ENCODE measurements at regions not wholly inside any gene's neighbourhood (a gene's known extent, or its start where the extent isn't known, plus 50 kb on each side); places are given as distances from the start of the nearest gene placed in this dataset.
"Not testable (repeated sequence)": the region's sequence is repeated elsewhere in the genome, so short reads cannot be mapped to it uniquely, and the experiment has no call there.

GRCh38 chr16:79977940-79978836 lies 377.7 kb upstream of the MAF start:
- no peak for DNase-seq (ENCODE audit: low read depth)

DNA sequence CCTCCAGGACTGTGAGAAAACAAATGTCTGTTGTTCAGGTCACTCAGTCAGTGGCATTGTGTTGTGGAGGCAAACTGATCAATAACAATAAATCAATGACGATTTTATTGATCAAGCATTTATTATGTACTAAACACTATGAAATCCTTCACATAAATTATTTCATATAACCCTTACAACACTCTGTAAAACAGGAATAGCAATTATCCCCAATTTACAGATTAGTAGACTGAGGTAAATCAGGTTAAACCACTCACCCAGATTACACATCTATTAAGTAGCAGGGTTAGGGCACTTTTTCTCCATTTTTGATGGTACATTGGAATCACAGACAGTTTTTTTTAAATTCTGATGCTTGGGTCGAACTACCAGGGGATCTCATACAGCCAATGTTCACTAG lies 372.8 kb upstream of the MAF start:
- no peak for DNase-seq (ENCODE audit: low read depth)

- DNase-seq (ENCODE audit: low read depth) = no peak
Measured at GRCh38 chr16:79972053-79972704, 371.6 kb upstream of the MAF start.

DNA sequence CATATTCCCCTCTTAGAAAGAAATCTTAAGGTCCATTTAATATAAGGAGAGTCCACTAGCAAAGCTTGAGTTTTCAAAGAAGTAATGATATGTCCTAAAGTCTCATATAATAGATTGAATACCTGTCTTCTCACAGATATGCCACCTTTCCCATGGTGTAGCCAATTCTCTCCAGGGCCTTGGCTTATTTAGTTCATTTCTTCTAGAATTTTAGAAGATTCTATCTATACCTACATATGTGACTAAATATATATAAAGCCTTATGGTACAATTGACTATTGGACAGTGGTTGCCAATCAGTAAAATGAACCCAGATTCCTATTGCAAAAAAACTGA lies 370.7 kb upstream of the MAF start:
- no peak for DNase-seq (ENCODE audit: low read depth)

DNA sequence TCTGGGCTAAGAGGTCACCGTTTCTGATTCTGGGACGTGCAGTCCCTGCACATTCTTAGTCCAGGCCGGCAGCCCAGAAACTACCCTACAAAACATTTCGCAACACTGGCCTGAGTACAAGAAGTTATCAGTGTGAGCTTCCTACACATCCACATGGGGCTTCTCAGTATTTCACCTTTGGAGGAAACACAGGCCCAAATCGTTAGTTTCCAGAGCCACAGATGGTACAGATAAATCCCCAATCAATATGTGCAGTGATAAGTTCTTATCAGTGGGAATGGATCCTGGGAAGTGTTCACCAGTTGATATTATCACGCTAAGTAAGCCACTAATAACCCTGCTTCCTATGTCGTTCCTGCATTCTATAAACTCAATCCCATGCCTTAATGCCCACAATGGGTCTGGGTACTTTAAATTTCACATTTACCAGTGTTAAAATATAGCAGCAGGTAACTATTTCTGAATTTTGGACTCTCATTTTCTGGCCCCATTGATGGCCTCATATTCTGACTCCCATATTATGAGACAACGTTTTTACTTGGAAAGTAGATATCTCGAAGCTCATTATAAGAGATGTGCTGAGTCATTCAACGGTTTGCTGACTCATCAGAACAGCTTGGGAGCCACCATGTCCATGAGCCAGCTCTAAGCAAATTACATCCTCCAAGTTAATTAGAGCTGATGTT lies 370.2 kb upstream of the MAF start:
- no peak for DNase-seq (ENCODE audit: low read depth)

DNA sequence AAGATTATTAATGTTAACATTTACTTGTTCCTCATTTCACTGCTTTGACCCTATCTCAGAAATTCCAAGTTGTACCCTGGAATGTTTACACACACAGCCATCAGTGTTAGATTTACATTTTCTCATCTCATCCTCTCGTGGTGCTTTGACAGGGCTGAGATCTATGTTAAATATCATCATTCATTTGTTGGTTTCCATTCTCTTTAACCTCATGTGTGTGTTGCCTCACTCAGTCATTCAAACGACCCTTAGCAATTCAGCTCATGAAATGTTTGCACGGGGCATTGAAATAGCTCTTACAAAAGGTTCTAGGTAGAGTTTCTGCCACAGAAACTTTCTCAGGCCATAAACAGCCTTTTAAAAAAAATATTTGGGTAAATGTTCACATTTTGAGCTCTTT lies 369.6 kb upstream of the MAF start:
- no peak for DNase-seq (ENCODE audit: low read depth)

DNA sequence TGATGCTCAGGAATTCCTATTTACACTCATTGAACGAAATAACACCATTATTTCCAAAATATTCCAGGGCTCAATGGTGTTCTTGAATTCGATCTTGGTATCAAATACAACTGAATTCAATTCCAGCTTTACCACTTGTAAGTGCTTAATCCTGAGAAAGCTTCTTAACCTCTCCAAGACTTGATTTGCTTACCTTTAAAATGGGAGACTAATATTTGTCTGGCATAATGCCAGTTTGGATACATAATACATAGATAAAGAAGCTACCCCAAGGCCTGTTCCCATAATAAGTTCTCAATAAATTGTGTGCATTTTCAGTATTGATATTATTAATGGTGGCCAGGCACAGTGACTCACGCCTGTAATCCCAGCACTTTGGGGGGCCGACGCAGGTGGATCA lies 368.9 kb upstream of the MAF start:
- no peak for DNase-seq (ENCODE audit: low read depth)

DNA sequence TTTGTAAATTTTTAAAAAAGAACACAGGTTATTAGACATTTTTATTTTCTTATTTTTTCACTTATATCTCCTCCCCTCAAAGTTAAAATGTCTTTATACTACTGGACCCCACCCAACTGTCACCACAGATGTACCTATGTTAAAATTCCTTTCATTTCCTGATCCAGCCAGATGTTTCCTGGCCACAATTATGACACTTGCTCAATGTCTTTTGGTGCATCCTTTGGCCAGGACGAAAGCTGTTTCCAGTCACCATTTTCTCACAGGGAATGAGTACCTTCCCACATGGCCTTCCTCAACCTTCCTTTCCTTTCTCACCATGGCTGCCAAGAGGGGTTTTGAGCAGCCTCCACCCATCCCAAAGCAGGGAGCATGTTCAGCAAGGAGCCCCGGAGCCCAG lies 365.7 kb upstream of the MAF start:
- no peak for DNase-seq (ENCODE audit: low read depth)

DNA sequence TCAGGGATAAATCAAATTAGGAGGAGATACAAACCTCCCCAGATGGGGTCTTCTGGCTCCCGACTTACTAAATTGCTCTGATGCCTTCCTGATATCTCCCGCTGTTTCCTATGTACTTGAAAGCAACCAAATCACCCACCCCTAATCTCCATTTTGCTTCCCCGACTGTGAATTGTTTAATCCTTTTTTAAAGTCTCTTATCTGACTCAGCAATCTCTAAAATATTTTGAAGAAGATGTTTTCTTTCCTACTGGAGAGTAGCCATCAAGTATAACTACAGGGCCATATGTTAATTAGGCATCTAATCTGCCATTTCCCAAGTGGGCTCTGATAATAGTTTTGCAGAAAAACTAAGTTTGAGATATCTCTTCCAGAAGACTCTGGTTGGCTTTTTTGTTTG lies 365.2 kb upstream of the MAF start:
- no peak for DNase-seq (ENCODE audit: low read depth)

DNA sequence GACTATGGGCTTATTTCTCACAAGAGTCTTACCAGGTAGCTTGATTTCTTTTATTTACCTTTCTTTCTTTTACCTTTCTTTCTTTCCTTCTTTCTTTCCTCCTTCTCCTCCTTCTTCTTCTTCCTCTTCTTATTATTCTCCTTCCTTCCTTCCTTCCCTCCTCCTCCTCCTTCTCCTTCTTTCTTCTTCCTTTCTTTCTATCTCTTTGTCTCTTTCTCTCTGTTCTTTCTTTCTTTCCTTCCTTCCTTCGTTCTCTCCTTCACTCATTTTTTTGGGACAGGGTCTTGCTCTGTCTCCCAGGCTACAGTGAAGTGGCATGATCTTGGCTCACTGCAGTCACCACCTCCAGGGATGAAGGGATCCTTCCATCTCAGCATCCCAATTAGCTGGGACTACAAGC lies 363.6 kb upstream of the MAF start:
- DNase-seq (ENCODE audit: low read depth) = no peak

GRCh38 chr16:79962962-79963361 lies 362.4 kb upstream of the MAF start:
- no peak for DNase-seq (ENCODE audit: low read depth)

GRCh38 chr16:79959226-79959625 lies 358.7 kb upstream of the MAF start:
- no peak for DNase-seq (ENCODE audit: low read depth)

GRCh38 chr16:79954921-79955705 lies 354.6 kb upstream of the MAF start:
- no peak for DNase-seq (ENCODE audit: low read depth)

DNA sequence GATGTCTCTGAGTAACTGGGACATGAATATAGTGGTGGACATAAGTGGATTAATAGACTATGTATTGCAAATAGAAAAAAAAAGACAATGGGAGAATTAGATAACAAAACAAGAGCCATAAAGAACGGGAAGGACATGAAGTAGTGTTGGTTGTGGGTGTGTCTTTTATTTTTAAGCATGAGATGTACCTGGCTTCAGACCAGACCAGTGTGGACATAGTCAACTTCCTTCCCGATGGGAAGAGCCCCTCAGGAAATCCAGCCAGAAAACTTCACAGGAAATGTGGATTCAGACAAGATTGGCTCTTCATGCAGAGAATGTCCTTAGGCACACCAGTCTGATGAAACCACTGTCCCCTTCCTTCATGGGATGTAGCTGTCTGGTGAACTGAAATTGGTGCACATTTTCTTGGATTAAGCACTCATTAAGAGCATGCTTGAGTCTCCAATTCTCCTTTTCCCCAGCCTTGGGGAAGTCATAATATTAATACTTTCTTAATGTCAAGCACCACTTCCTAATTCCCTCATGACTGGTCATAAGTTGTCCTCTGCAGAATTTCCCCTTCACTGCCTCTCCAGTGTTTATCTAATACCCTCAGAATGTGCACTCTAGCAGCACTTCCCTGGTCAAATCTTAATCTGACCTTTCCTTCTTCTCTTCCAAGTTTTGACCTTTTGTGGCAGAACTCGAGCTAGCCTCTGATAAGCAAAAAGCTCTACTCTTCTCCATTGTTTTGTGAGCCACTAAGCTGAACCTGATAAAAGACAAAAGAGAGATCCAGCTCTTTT lies 350.6 kb upstream of the MAF start:
- no peak for DNase-seq (ENCODE audit: low read depth)

- DNase-seq (ENCODE audit: low read depth) = no peak
Measured at GRCh38 chr16:79949417-79949816, 348.9 kb upstream of the MAF start.

GRCh38 chr16:79947771-79948170 lies 347.2 kb upstream of the MAF start:
- no peak for DNase-seq (ENCODE audit: low read depth)

GRCh38 chr16:79946252-79946651 lies 345.7 kb upstream of the MAF start:
- no peak for DNase-seq (ENCODE audit: low read depth)

DNA sequence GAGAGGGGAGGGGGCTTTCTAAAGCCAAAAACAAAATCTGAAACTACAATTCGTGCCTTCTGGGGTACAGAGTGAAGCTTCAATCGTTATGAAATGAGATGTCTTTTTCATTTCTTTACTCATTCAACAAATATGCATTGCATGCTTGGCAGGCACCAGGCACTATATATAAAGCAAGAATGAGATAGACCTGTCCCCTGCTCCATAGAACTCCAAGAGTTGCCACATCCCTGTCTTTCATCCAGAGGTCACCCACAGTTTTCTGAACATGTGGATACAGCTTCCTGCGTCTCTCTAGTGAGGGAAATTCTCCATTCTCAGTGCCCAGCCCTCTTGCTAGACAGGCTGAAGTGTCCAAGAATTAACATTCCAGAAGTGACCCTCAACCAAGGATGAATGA lies 343.2 kb upstream of the MAF start:
- DNase-seq (ENCODE audit: low read depth) = no peak

- DNase-seq (ENCODE audit: low read depth) = no peak
Measured at GRCh38 chr16:79938575-79938974, 338.0 kb upstream of the MAF start.

DNA sequence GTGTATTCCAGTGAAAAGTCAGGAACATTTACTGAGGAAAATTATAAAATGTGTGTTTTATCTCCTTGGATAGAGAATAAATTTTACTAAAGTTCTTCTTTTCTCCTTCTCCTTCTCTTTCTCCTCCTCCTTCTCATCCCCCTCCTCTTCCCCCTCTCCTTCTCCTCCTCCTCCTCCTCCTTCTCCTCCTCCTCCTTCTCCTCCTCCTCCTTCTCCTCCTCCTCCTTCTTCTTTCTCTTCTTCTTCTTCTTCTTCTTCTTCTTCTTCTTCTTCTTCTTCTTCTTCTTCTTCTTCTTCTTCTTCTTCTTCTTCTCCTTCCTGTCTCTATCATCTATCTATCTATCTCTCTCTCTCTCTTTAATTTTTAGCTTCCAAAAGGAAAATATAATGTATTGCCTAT lies 337.1 kb upstream of the MAF start:
- DNase-seq (ENCODE audit: low read depth) = not testable (repeated sequence)

DNA sequence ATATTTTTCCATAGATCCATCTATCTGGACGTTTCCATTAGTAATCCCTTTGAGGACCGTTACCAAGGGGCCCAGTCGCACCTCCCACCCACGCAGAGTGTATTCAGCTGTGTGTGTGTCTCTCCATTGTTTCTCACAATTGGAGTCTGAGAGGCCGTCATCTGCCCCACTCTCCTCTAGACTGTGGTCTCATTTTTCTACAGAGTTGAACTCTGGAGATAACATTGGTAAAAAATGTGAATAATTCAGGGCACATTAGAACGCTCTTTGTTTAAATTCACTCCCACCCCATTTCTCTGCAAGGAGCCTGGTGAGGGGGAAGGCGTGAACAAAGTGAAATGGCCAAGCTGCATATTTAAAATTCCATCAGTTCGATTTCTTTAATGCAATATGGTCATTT lies 333.1 kb upstream of the MAF start:
- DNase-seq (ENCODE audit: low read depth) = no peak

GRCh38 chr16:79932572-79932971 lies 332.0 kb upstream of the MAF start:
- DNase-seq (ENCODE audit: low read depth) = no peak

Measured in T follicular helper cell (primary cell).